Choroid plexus epithelial cell (primary cell): ENCODE measurements at regions not wholly inside any gene's neighbourhood (a gene's known extent, or its start where the extent isn't known, plus 50 kb on each side); places are given as distances from the start of the nearest gene placed in this dataset.

Experiments used
- DNase-seq: peaks from one replicate; pipeline ENCODE4 v3.0.0-alpha.2; 2010; ENCODE audit warnings: low read depth
- H3K4me3 ChIP-seq: 2 replicates; pipeline ENCODE4 v1.5.1; 2011; ENCODE audit warnings: low read depth, mild to moderate bottlenecking, control low read depth, low read length, moderate library complexity
- CTCF ChIP-seq: conservative IDR thresholded peaks from 2 replicates; pipeline ENCODE4 v1.5.1; 2011; ENCODE audit warnings: low read depth, mild to moderate bottlenecking, control low read depth, inconsistent platforms, low read length, moderate library complexity

GRCh38 chr5:4019841-4020240 is 424.2 kb downstream of the IRX1 start:
- H3K4me3 ChIP-seq: no peak overlapping the region
- TF ChIP-seq CTCF: no peak
- no peak for DNase-seq

GRCh38 chr5:4020400-4020799 is 424.8 kb downstream of the IRX1 start:
- H3K4me3 ChIP-seq: no peak overlapping the region
- no peak for TF ChIP-seq CTCF
- DNase-seq: no peak

GRCh38 chr5:4022056-4022670 is 426.5 kb downstream of the IRX1 start:
- no peak for TF ChIP-seq CTCF
- DNase-seq: no peak
- H3K4me3 ChIP-seq: no peak overlapping the region

GRCh38 chr5:4023091-4023752 is 427.6 kb downstream of the IRX1 start:
- no peak for TF ChIP-seq CTCF
- DNase-seq: no peak
- no peak overlapping the region for H3K4me3 ChIP-seq

- DNase-seq: no peak
- TF ChIP-seq CTCF: no peak
Observed at GRCh38 chr5:4023753-4024335, 428.2 kb downstream of the IRX1 start.

GRCh38 chr5:4027088-4027734 is 431.6 kb downstream of the IRX1 start:
- H3K4me3 ChIP-seq: no peak overlapping the region
- no peak for DNase-seq
- no peak for TF ChIP-seq CTCF

More at GRCh38 chr5:4023753-4024335, 428.2 kb downstream of the IRX1 start:
- no peak overlapping the region for H3K4me3 ChIP-seq
